ENCODE measurements at regions not wholly inside any gene's neighbourhood (a gene's known extent, or its start where the extent isn't known, plus 50 kb on each side); places are given as distances from the start of the nearest gene placed in this dataset.
A peak's percentile ranks its signal among the peaks of the same experiment; 100 is the strongest.

DNA sequence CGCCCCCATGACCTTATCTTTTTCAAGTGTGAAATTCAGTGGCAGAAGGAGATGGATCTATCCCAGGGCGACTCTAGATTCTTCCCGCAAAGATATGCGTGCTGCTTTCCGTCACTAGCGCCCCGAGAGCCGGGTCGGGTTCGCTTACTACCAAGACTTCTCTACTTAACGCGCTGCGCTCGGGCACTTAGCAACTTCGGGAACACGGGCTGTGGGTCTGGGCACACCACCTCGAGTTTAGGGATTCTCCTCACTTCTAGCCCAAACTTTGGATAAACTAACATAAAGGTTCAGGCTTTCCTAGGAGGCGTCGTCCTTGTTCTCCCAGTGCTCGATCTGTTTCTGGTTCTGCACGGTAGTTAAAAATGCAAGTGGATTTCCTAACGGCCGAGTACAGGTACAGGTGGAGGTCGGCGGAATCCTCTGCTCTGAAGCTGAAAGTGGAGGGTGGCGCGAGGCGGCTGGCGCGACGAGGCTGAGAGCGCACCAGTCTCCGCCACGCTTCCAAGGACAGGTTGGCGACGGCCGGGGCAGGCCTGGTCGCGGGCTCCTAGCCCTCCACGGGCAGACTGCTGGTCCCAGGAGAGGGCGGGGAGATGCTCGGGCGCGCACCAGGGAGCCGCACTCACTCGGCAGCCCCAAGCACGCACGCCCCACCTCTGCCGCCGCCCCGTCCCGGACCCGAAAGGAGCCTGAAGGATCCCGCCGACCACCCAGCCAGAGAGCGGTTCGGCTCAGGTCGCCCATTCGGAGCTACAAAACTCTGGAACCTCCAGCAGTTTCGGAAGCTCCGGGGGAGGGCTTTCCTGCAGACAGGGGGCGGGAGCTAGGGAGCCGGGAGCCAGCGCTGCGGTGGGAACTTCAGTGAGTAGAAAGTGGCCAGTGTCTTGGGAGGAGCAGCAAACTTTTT lies 100.8 kb upstream of the TENM3 start:
- DNase-seq (ENCODE audit: low read depth): peak; percentile 30
- peak overlapping the region; percentile 57 for H3K4me3 ChIP-seq (ENCODE audit: low read depth, low read length)
- TF ChIP-seq, protein P1, sequence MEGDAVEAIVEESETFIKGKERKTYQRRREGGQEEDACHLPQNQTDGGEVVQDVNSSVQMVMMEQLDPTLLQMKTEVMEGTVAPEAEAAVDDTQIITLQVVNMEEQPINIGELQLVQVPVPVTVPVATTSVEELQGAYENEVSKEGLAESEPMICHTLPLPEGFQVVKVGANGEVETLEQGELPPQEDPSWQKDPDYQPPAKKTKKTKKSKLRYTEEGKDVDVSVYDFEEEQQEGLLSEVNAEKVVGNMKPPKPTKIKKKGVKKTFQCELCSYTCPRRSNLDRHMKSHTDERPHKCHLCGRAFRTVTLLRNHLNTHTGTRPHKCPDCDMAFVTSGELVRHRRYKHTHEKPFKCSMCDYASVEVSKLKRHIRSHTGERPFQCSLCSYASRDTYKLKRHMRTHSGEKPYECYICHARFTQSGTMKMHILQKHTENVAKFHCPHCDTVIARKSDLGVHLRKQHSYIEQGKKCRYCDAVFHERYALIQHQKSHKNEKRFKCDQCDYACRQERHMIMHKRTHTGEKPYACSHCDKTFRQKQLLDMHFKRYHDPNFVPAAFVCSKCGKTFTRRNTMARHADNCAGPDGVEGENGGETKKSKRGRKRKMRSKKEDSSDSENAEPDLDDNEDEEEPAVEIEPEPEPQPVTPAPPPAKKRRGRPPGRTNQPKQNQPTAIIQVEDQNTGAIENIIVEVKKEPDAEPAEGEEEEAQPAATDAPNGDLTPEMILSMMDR (IDR thresholded peaks at IDR 0.05; ENCODE audit: insufficient read depth, low read depth, low read length): no peak

DNA sequence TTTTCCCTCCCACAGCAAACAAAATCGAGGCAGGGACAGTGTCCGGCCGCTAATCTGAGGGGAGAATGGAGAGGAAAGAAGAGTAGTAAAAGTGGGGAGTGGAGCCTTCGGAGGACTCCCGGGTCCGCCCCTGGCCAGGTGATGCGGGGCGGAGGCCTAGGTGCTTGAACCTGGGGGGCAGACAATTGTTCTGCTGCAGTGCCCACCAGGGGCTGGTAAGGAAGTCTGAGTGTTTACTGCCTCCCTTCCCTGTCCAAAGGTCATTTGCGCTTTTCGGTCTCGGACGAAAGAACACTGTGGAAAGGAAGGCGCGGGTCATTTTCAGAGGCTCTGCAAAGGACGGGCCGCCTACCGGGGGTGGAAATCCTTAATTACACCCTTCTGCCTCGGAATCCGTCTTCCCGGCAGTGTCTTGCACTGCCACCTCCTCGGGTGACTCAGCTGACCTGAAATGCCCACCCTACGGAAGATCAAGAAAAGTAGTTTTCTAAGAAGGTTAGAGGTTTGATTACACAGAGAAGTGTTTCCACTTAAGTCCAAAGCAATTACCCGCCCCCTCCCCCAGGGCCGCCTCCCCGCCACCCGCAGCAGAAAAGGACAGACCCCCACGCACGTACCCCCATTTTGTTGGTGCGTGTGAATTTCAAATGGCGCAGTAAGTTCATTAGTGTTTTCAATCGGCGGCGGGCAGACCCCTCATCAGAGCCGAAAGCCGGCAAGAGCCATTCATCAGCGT lies 99.9 kb upstream of the TENM3 start:
- no peak for DNase-seq (ENCODE audit: low read depth)
- TF ChIP-seq, protein P1 (IDR thresholded peaks at IDR 0.05; ENCODE audit: insufficient read depth, low read depth, low read length): no peak
- H3K4me3 ChIP-seq (ENCODE audit: low read depth, low read length): peak overlapping the region; percentile 57

DNA sequence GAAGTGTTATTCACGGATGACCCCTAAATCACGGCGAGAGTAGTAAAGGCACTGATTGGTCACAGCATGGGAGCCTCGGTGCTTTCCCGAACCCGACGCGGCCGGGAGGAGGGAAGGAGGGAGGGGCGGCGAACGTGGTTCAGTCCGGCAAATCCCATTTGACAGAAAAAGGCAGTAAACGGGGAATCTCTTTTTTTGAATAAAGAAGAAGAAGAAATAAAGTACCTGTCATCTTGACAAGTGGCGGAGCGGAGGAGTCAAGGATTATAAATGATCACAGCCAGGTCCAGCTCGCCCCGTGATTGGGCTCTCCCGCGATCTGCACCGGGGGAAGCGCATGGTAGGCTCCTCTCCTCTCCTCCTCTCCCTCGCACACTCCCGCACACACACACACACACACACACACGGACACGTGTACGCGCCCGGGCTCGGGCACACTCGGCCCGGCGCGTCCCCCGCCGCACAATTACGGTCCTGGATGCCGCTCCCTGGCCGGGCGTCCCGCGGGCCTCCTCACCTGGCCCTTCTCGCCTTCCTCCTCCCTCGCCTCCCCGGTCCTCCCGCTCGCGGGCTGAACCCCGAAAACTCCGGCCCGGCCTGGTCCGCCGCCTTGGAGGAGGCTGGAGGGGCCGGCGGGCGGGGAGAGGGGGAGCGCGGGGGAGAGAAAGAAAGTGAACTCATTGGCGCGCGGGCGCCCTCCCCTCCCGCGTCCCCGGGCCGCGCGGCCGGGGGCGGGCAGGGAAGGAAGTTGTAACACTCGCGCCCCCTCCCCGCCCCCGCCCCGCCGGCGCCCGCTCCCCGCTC lies 99.2 kb upstream of the TENM3 start:
- TF ChIP-seq, protein P1 (IDR thresholded peaks at IDR 0.05; ENCODE audit: insufficient read depth, low read depth, low read length): no peak
- peak; percentile 30 for DNase-seq (ENCODE audit: low read depth)
- peak overlapping the region; percentile 57 for H3K4me3 ChIP-seq (ENCODE audit: low read depth, low read length)

DNA sequence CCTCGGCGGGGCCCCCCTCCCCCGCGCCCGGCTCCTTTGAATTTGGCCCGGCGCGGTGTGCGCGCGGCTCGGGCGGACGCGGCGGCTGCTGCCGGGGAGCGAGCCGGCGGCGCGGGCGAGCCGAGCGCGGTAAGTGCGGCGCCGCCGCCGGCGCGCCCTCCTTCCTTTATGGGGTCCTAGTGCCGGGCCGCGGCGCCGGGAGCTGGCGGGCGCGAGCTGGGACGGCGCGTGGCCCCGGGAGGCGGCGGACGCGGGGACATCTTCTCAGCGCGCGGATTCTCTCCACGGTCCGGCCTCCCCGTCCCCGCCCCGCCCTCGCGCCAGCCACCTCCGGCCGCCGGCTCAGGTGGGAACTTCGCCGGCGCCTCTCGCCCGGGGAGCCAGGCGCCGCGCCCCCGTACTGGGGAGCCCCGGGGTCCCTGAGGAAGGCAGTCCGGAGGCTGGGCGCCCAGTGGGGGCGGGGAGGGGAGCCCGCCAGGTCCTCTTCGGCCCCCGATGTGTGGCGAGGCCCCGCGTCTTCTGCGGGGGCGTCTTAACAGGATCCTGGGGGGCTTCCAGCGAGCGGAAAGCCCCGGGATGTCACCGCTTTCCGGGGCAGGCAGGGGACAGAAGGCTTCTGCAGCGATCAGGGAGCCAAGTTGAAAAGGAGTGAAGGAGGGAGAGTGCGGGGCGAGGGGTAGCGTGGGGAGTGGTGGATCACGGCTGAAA lies 98.4 kb upstream of the TENM3 start:
- no peak for DNase-seq (ENCODE audit: low read depth)
- TF ChIP-seq, protein P1 (IDR thresholded peaks at IDR 0.05; ENCODE audit: insufficient read depth, low read depth, low read length): no peak
- H3K4me3 ChIP-seq (ENCODE audit: low read depth, low read length): peak overlapping the region; percentile 50

DNA sequence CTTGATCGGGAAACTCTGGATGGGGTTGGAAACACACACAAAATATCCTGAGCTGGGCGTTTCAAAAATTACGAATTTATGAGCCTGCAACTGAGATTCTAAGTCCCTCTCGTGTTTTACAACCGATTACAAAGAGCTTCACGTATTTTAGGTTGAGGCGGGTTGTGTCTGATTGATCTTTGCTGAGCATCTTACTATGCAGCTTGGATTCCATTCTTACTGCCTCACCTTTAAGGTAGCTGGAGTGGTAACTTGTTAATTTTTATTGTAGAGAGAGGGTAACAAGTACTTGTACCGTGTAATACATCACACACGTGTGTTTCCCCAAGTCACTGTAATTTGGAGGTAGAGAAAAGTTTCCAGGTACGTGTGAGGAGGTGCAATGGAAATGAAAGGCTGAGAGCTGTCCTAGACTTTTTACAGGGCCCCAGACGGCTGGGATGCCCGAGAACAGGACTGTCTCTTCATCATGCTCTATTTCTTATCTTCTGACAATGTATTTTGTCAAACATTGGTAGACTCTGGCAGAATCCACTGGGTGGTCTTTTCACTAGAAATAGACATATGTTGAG lies 97.8 kb upstream of the TENM3 start:
- TF ChIP-seq, protein P1 (IDR thresholded peaks at IDR 0.05; ENCODE audit: insufficient read depth, low read depth, low read length): no peak
- peak overlapping the region; percentile 50 for H3K4me3 ChIP-seq (ENCODE audit: low read depth, low read length)
- no peak for DNase-seq (ENCODE audit: low read depth)

DNA sequence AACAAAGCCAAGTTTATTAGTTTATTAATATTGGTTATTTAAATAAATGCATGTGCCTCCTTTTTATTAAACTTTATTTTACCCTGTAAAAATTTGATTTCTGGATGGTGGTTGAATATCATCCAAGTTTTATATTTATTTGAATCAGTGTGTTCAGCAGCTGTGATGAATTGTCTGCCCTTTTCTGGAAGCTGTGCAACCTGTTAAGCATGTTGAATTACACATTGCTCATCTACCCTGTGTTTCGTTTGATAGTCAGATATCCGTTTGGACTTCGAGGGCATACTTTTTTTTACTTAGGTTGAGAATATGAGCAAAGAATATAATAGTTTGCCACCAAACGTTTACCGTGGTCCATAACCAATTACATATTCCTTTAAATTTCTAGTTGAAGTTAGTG lies 95.8 kb upstream of the TENM3 start:
- TF ChIP-seq, protein P1 (IDR thresholded peaks at IDR 0.05; ENCODE audit: insufficient read depth, low read depth, low read length): no peak
- H3K4me3 ChIP-seq (ENCODE audit: low read depth, low read length): no peak overlapping the region
- DNase-seq (ENCODE audit: low read depth): no peak
